NCI-H82 (cell line): ENCODE measurements at regions not wholly inside any gene's neighbourhood (a gene's known extent, or its start where the extent isn't known, plus 50 kb on each side); places are given as distances from the start of the nearest gene placed in this dataset.
"Not testable (repeated sequence)": the region's sequence is repeated elsewhere in the genome, so short reads cannot be mapped to it uniquely, and the experiment has no call there.

Experiments used
- DNase-seq: peaks from one replicate; lab custom pipeline; 2025; lab: John Stamatoyannopoulos, UW

DNA sequence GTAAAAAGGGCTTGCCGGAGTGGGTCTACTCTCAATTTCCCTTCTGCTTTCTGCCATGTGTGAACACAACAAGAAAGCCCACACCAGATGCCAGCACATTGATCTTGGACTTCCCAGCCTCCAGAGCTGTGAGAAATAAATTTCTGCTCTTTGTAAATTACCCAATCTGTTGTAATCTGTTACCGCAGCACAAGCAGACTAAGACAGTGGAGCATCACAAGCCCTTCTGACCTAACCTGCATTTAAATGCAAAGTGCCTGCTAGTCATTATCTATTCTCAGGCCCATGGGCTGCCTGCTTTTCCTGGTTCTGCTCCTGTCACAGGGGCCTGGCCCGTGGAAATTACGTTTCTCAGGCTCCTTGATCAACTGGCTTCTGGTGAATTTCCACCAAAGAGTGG lies 199.3 kb upstream of the AUTS2 start:
- DNase-seq: peak; percentile 12

- DNase-seq: peak; percentile 32
These were observed 198.9 kb upstream of the AUTS2 start for GRCh38 chr7:69399401-69399800.

GRCh38 chr7:69402696-69403095 lies 195.6 kb upstream of the AUTS2 start:
- DNase-seq: peak; percentile 19

GRCh38 chr7:69403169-69403568 lies 195.1 kb upstream of the AUTS2 start:
- peak; percentile 72 for DNase-seq

- DNase-seq: no peak
These were observed 187.3 kb upstream of the AUTS2 start for GRCh38 chr7:69411018-69411417.

DNA sequence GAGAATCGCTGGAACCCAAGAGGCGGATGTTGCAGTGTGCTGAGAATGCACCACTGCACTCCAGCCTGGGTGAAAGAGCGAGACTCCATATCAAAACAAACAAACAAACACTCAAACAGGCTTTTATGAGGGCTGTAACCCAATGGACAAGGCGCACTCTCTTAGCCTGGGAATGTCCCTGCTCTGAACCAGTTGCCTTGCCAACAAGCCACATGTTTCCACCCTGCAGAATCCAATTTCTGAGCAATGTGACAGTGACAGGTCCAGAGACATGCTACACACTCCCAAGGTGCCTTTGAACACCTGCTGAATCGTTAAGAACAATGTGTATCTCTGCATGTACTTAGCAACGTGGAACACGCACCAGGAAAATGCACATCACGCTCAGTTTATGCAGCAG lies 186.8 kb upstream of the AUTS2 start:
- peak; percentile 10 for DNase-seq

- no peak for DNase-seq
These were observed 185.7 kb upstream of the AUTS2 start for GRCh38 chr7:69412331-69413146.

GRCh38 chr7:69414555-69414954 lies 183.7 kb upstream of the AUTS2 start:
- no peak for DNase-seq

GRCh38 chr7:69418869-69419670 lies 179.2 kb upstream of the AUTS2 start:
- no peak for DNase-seq

GRCh38 chr7:69419934-69420333 lies 178.3 kb upstream of the AUTS2 start:
- DNase-seq: no peak

DNA sequence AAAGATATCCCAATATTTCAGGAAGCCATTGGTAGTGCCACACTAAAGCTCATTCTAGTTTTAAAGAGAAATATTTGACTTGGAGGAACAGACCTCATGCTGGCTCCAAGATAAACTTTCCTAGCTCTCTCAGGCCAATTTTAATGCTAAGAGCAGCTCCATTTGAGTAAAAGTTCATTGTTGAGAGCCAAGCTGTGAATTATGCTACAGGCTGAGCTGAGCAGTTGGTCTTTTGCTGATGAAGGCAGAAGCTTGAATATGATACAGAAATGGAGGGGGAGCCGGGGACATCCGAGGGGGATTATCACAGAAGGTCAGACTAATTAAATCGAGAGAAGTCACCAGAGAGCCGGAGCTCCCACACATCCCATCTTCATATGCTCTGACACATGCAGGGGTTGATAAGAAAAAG lies 175.7 kb upstream of the AUTS2 start:
- DNase-seq: peak; percentile 63

DNA sequence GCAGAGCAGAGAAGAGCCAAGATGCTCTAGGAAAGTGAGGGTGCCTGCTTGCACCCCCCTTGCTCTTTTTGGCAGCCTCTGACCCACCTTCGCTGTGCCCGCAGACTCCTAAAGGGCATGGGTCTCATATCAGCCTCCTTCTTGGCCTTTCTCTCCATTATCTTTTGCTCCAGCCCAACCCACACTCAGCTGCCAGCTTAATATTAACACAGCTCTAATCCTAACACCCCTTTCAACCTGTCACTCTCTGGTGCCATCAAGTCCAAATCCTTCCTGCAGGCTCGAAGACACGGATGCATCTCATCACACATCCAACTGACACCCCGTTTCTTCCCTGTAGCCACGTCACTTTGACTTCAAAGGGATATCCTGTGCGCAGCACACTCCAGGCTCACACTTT lies 171.6 kb upstream of the AUTS2 start:
- DNase-seq: peak; percentile 82

GRCh38 chr7:69428089-69428488 lies 170.2 kb upstream of the AUTS2 start:
- DNase-seq: no peak

DNA sequence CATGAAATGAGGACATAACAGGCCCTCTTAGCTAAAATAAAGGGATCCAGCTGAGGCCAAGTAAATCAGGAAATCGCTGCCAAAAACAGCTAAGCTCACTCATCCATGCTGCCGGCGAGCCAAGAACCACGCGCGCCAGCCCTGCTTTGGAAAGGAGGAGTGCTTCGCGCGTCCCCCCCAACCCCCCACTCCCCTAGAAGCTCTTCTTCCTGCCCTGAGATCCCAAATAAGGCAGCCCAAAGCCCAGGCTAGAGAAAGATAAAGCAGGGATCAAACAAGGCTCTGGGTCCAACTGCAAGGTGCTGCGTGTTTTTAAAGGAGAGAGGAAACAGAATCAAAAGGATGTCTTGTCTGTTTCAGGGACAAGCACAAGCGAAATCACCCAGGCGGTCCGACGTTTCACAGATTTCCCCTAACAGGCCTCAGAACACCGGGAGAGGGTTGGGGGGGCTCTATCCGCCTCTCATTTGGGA lies 168.3 kb upstream of the AUTS2 start:
- peak; percentile 32 for DNase-seq

DNA sequence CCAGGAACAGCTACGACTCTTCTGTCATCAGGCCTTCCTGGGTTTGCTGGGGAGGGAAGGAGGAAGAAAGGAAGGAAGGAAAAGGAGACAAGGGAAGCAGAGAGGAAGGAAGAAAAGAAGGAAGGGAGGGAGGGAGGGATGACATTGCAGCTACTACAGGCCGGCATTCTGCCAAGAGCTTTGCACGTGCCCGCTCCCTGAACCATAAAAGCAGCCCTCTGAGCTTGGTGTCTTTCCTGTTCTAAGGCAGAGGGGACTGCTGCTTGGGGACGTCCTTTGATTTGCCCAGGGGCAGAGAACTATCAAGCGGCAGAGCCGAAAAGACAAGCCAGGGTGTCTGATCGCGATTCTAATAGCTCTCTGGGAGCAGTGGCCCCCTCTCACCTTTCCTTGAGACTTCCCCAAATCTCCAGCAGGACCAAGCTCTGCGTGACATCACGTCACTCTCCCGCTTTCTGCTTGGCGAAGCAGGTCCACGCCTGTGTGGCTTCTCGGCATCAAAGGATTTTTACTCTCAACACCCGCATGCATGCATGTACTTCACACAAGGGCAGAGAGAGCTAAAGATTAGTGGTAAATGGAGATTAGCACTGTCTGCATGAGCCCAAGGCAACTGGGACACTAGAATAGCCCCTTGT lies 167.8 kb upstream of the AUTS2 start:
- DNase-seq: peak; percentile 75

GRCh38 chr7:69431626-69432025 lies 166.6 kb upstream of the AUTS2 start:
- no peak for DNase-seq

DNA sequence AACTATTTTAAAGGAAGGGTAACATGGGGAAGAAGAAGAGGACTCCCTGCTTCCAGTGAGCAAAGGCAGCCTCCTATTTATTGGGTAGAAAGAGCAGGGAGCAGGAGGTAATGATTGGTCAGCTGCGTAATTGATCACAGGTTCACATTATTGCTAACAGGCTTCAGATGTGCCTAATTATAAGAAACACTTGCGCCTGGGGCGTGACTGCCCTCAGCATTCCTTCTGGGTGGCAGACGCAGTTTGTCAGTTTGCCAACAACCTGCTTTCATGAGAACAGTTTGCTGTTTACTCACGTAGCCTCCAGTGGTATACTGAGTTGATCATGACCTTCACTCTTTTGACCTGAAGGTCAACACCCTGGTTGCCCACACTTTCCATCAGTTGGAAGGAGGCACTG lies 166.0 kb upstream of the AUTS2 start:
- DNase-seq: not testable (repeated sequence)

DNA sequence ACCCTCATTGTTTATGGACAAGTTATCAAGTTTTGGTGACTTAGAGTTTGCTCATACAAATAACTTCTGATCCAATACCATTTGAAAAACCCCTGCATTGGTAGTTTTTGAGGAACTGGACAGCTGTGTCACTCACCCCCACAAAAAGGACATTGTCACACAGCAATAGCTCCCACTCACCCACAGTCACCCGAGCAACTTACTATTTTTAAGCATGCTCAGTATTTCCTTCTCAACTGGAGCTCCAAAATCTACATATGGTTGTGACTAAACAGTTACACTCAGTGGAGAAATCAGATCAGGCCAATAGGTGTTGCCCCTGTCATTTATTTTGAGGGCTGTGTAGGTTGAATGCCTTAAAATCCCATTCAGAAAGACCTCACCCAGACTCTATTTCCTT lies 165.2 kb upstream of the AUTS2 start:
- no peak for DNase-seq

GRCh38 chr7:69434398-69434815 lies 163.9 kb upstream of the AUTS2 start:
- no peak for DNase-seq

DNA sequence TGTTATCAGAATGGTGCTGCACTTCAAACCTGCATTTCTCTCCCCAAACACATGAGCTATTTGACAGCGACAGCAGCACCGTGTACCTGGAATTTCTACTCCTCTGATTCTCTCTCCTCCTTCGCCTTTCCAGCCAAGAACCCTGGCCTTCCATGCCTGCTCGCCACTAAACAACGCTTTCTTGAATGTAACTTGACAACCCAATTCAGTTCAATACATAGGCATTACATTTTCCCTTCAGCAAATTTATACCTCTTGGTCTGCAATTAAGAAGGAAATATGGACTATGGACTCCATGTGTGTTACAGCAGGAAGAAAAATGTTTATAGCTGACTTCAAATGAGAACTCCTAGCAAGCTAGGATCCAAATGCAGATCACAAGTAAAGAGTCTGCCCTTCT lies 162.6 kb upstream of the AUTS2 start:
- DNase-seq: no peak

DNA sequence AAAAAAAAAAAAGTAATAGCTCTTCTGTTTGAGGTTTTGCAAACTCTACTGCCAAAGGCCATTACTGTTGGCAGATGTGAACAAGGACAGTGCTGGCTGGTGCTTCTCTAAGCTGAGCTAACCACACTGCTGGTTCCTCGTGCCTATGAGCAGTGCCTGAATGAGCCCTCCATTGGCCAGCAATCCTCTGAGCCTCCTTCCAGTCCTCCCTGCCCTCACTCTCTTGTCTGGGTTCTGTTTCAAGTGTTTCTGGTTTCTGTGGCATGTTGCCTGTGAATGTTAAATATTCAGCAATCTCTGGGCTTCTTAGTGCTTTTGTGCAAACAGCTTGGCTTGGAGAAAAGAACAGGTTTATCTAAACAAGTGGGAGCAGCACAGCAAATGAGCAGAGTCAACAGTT lies 161.3 kb upstream of the AUTS2 start:
- no peak for DNase-seq

DNA sequence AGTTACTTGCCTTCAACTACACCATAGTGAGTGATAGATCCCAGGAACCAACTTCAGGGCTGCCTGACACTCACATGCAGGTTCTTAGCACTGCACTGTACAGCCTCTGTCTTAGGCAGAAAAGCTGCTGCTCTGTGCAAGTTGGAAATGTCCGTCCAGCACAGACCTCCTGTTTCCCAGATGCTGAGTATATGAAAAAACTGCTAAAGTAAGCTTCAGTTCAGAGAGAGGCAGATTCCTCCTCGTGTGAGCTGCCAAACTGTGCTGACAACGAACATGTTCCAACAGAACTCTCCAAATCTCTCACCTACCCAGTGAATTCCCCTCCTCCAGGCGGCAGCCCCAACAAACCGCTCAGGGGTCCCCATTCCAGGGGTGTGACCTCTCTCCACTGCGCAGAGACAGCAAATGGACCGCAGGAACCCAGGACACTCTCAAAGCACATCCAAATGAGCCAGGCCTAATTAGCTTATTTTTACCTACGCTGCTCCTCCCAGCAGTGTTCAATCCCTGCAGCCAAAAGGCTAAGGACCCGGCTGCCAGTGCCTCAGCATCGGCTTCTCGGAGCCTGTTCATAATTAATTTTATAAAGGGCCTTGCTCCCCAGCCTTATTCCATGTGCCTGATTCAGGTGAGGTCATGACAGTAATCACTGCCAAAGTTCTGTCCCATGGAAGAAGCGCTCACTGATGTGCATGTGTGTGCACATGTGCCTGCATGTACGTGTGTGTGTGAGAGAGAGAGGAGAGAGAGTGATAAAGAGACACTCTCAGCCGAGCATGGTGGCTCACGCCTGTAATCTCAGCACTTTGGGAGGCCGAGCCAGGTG lies 159.5 kb upstream of the AUTS2 start:
- DNase-seq: peak; percentile 16
